ENCODE measurements at regions not wholly inside any gene's neighbourhood (a gene's known extent, or its start where the extent isn't known, plus 50 kb on each side); places are given as distances from the start of the nearest gene placed in this dataset.

DNA sequence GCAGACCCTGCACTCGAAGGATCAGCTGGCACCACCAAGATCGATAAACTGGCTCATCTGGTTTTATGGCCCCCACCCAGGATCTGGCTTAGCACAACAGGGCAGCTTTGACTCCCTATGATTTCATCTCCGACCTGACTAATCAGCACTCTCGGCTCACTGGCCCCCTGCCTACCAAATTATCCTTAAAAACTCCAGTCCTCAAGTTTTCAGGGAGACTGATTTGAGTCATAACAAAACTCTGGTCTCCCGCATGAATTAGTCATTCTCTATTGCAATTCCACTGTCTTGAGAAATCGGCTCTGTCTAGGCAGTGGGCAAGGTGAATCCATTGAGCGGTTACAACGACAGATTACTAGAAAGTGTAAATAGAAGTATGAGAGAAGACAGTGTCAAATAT lies 521.9 kb upstream of the RGMA start:
- TF ChIP-seq GATA2 (IDR thresholded peaks at IDR 0.05; ENCODE audit: low read depth, low read length) (no peak), GATA3 (IDR thresholded peaks at IDR 0.05; ENCODE audit: low read depth, low read length) (no peak)

Data from SH-SY5Y (cell line).